ENCODE measurements at regions not wholly inside any gene's neighbourhood (a gene's known extent, or its start where the extent isn't known, plus 50 kb on each side); places are given as distances from the start of the nearest gene placed in this dataset.

GRCh38 chr6:26312096-26312463 is 52.9 kb upstream of the BTN3A2 start:
- no peak for TF ChIP-seq EZH2 (IDR thresholded peaks at IDR 0.05; ENCODE audit: low read depth)
- TF ChIP-seq CTCF (conservative IDR thresholded peaks at IDR 0.05), result no peak; the same call in 1 of the 2 replicates
